Esophagus muscularis mucosa (tissue), 4 donors: ENCODE measurements at regions not wholly inside any gene's neighbourhood (a gene's known extent, or its start where the extent isn't known, plus 50 kb on each side); places are given as distances from the start of the nearest gene placed in this dataset.
"Not testable (repeated sequence)": the region's sequence is repeated elsewhere in the genome, so short reads cannot be mapped to it uniquely, and the experiment has no call there.

ENCODE experiments used
- DNase-seq: peaks from one replicate; pipeline ENCODE4 v3.0.0-alpha.2; 2017; ENCODE audit errors: extremely low spot score
- H3K27ac ChIP-seq, 4 donors: fragments of 200-600 bp; sonication (generic); replicated peaks in 1 of 4; 1 replicate in 3 of 4; 2 replicates in 1 of 4; pipeline ENCODE4 v1.5.1; 2016 to 2019; ENCODE audit warnings: mild to moderate bottlenecking in 1 of 4
- H3K27me3 ChIP-seq, 4 donors: fragments of 200-600 bp; sonication (generic); one replicate each; pipeline versions ENCODE4 v1.5.1 to v1.6.0; 2016 to 2019
- H3K36me3 ChIP-seq, 4 donors: fragments of 200-600 bp; sonication (generic); one replicate each; pipeline ENCODE4 v1.5.1; 2016 to 2019
- H3K4me1 ChIP-seq, 4 donors: fragments of 200-600 bp; sonication (generic); one replicate each; pipeline ENCODE4 v1.5.1; 2016 to 2019
- H3K4me3 ChIP-seq, 4 donors: fragments of 200-600 bp; sonication (generic); 1 replicate in 2 of 4; 2 replicates in 2 of 4; pipeline ENCODE4 v1.5.1; 2016 to 2019; ENCODE audit warnings: mild to moderate bottlenecking in 4 of 4, moderate library complexity in 1 of 4
- H3K9me3 ChIP-seq, 4 donors: fragments of 200-600 bp; sonication (generic); 1 replicate in 3 of 4; 2 replicates in 1 of 4; pipeline ENCODE4 v1.5.1; 2016 to 2019
- EP300 ChIP-seq: sonication (generic); formaldehyde crosslinking; IDR thresholded peaks from one replicate; pipeline ENCODE4 v1.6.1; 2017; ENCODE audit warnings: antibody characterized with exemption
- POLR2A ChIP-seq: fragments of 450-650 bp; IDR thresholded peaks from one replicate; pipeline ENCODE4 v1.6.1; 2017; ENCODE audit warnings: antibody characterized with exemption, moderate library complexity, mild to moderate bottlenecking, low read depth
- POLR2AphosphoS5 ChIP-seq, 2 donors: sonication (generic); formaldehyde crosslinking; IDR thresholded peaks; one replicate each; pipeline ENCODE4 v1.6.1; 2017; ENCODE audit warnings: antibody characterized with exemption in 2 of 2
- WGBS: methylation state at CpG from one replicate; pipeline ENCODE4 v1.1.5; 2018; 5-methylcytosine and 5-hydroxymethylcytosine counted together
- intact Hi-C: fragments of 100-400 bp; cut with DNase I; formaldehyde crosslinking; loops from one replicate; pipeline ENCODE4 v1.15.1; 2023
- TF ChIP-seq, protein P1 (sequence below), 3 experiments: fragments of 200-600 bp in 2 of 3; fragments of 450-650 bp in 1 of 3; sonication (generic) in 2 of 3; IDR thresholded peaks; one replicate each; pipeline ENCODE4 v1.5.1; 2017 to 2019; ENCODE audit warnings: antibody characterized with exemption in 3 of 3, mild to moderate bottlenecking in 2 of 3, moderate library complexity in 1 of 3

DNA sequence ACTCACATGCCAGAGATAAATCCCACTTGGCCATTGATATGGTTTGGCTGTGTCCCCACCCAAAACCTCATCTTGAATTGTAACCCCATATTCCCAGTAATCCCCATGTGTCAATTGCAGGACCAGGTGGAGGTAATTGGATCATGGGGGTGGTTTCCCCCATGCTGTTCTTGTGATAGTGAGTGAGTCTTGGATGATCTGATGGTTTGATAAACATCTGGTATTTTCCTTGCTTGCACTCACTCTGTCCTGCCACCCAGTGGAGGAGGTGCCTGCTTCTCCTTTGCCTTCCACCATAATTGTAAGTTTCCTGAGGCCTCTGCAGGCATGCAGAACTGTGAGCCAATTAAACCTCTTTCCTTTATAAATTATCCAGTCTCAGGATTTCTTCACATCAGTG lies 50.4 kb upstream of the B3GAT2 start:
- H3K4me3 ChIP-seq, DNase-seq, H3K27ac ChIP-seq, intact Hi-C loops, H3K36me3 ChIP-seq, H3K4me1 ChIP-seq: not testable (repeated sequence)
- Histone ChIP-seq H3K9me3 (peaks cover 0 to 12% (median 5%) of the 10 kb centered on the region in 4 donors), H3K27me3 (peaks cover 0 to 11% (median 0%) of the 10 kb centered on the region in 4 donors)

DNA sequence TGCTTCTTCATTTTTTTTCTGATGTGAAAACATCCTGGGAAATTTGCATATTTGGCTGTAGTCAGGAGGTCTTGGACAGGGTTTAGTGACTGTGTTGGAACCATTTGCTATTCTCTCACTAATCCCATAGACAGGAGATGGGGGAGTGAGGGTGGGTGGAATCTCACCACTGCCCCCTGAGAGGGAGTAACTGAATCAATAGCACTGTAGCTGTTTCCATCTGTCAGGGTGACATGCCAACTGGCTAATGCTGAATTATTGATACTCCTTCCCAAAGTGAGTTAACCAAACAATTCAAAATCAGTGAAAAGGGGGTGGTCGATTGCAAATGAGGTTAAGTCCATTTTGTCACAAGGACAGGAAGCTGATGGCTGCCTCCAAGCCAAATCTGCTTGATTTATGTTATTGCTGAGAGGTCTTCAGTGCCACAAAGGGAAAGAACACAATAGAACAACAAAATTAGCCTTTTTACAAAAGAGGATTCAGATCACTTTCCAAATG lies 55.1 kb upstream of the B3GAT2 start:
- no peaks in the 10 kb centered on the region for H3K9me3 ChIP-seq
- H3K27ac ChIP-seq, result no peak overlapping the region
- no peak overlapping the region for H3K4me3 ChIP-seq
- 25% methylated on average over 1 of the region's 1 CpG for WGBS
- no peaks in the 10 kb centered on the region for H3K4me1 ChIP-seq
- peaks cover 0 to 11% (median 0%) of the 10 kb centered on the region in 4 donors for H3K27me3 ChIP-seq
- intact Hi-C loops, result no loop called here
- no peak for DNase-seq
- no peak for TF ChIP-seq POLR2AphosphoS5 (IDR thresholded peaks at IDR 0.05)
- TF ChIP-seq EP300, result no peak
- no peak for TF ChIP-seq POLR2A
- TF ChIP-seq, protein P1, sequence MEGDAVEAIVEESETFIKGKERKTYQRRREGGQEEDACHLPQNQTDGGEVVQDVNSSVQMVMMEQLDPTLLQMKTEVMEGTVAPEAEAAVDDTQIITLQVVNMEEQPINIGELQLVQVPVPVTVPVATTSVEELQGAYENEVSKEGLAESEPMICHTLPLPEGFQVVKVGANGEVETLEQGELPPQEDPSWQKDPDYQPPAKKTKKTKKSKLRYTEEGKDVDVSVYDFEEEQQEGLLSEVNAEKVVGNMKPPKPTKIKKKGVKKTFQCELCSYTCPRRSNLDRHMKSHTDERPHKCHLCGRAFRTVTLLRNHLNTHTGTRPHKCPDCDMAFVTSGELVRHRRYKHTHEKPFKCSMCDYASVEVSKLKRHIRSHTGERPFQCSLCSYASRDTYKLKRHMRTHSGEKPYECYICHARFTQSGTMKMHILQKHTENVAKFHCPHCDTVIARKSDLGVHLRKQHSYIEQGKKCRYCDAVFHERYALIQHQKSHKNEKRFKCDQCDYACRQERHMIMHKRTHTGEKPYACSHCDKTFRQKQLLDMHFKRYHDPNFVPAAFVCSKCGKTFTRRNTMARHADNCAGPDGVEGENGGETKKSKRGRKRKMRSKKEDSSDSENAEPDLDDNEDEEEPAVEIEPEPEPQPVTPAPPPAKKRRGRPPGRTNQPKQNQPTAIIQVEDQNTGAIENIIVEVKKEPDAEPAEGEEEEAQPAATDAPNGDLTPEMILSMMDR (IDR thresholded peaks at IDR 0.05), result no peak
- no peaks in the 10 kb centered on the region for H3K36me3 ChIP-seq

DNA sequence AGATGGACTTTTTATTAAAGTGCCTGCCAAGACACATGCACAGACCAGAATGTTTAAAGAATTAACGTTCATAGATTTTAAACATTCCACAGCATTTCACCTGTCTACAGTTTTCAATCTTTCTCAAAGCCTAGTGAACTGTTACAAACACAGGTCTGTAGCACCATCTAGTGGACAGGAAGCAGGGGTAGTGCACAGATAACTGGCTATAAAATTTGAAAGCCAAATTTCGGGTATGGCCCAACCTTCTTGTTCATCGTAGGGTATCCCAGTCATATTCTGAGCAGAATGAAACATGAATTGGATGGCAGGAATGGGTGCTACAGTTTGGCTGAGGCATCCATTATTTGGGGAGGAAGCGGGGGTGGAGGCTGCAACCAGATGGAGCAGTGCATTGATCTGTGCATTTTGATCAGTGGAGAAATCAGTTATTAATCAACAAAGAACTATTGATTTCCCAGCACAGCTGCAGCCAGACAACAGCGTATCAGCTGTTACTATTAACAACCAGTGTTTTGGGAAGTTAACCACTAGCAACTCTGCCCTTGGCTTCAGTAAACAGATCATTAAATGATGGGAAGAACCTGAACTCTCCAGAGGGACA lies 56.1 kb upstream of the B3GAT2 start:
- DNase-seq, result no peak
- TF ChIP-seq, protein P1 (IDR thresholded peaks at IDR 0.05), result peak; percentile 55 to 67 (median 56)
- TF ChIP-seq EP300, result no peak
- no peaks in the 10 kb centered on the region for H3K9me3 ChIP-seq
- no peak overlapping the region for H3K27ac ChIP-seq
- H3K4me1 ChIP-seq, result no peaks in the 10 kb centered on the region
- intact Hi-C loops, result no loop called here
- peaks cover 0 to 11% (median 0%) of the 10 kb centered on the region in 4 donors for H3K27me3 ChIP-seq
- H3K4me3 ChIP-seq, result no peak overlapping the region
- no peaks in the 10 kb centered on the region for H3K36me3 ChIP-seq
- WGBS, result 35% methylated on average over 5 of the region's 5 CpGs

DNA sequence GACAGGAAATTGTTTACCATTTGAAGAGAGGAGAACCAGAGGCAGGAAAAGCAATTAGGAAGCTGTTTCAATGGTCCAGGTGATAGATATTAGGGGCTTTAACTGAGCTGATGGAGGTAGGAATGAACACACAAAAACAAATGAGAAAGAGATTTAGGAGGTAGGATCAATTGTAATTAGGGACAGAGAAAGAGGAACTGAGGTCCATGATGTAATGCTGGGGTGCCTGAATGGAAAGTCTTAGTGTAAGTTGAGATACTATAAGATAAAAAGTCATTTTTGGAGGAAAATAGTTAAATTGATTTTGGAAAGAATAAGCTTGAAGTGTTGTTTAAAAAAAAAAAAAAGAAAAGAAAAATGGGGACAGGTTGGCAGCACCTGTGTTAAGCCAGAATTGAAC lies 58.5 kb upstream of the B3GAT2 start:
- Histone ChIP-seq H3K27ac (no peak overlapping the region), H3K4me1 (no peaks in the 10 kb centered on the region), H3K4me3 (no peak overlapping the region), H3K9me3 (no peaks in the 10 kb centered on the region), H3K27me3 (peaks cover 0 to 4% (median 0%) of the 10 kb centered on the region in 4 donors), H3K36me3 (no peaks in the 10 kb centered on the region)
- TF ChIP-seq, protein P1 (IDR thresholded peaks at IDR 0.05), result no peak
- TF ChIP-seq POLR2A, result no peak
- intact Hi-C loops, result no loop called here
- no peak for DNase-seq

DNA sequence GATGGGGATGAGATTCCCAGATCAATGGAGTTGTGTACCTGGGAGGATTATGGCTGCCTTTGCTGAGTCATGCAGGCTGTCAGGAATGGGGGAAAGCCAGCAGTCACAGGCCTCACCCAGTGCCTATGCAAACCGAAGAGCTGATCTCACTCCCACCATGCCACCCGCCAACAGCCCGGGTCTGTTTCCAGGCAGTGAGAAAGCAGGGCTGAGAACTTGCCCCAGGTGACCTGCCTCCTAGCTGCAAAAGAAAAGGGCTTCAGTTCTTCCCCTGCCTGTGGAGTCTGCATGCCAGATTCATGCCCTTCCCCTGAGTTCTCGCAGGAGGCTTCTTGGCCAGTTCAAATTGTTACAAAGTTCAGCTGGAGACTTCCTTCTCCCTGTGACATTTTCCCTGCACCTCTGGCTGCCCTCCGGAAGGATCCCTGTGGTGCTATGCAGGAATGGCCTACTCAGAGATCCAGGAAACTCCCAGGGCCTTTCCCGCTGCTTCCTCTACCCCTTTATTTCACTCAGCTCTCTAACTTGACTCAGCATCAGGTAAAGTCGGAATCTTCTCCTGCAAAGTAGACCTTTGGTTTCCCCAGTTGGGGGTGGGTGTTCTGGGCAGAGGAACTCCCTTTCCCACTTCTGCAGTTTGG lies 71.5 kb upstream of the B3GAT2 start:
- TF ChIP-seq, protein P1 (IDR thresholded peaks at IDR 0.05), result no peak
- no peak for TF ChIP-seq EP300
- no peak for TF ChIP-seq POLR2AphosphoS5 (IDR thresholded peaks at IDR 0.05)
- no peak for TF ChIP-seq POLR2A
- DNase-seq, result no peak
- Histone ChIP-seq H3K27me3 (no peaks in the 10 kb centered on the region), H3K4me3 (no peak overlapping the region), H3K36me3 (no peaks in the 10 kb centered on the region), H3K27ac (no peak overlapping the region), H3K4me1 (no peaks in the 10 kb centered on the region), H3K9me3 (no peaks in the 10 kb centered on the region)
- 85% methylated on average over 6 of the region's 7 CpGs for WGBS
- intact Hi-C loops, result no loop called here
